ENCODE measurements at regions not wholly inside any gene's neighbourhood (a gene's known extent, or its start where the extent isn't known, plus 50 kb on each side); places are given as distances from the start of the nearest gene placed in this dataset.
A peak's percentile ranks its signal among the peaks of the same experiment; 100 is the strongest.

DNA sequence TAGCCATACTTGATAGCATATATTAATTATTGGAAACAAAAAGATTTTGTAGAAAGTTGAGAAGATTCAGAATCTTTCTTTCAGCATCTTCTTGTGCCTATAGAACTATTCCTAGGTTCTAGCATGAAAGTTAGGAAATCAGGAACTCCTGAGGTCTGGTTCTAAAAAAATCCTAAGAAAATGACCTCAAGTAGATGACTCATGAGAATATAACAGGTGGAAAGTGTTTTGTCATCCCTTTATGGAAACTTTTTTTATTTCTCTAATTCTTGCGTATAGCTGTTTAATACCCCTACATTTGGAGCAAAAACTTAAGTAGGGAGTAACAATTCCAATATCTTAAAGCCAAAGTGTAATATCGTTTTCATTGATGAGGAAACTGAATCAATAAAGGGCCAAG, 574.1 kb downstream of the NR2F1-AS1 start:
- Mint-ChIP-seq H3K27ac (no peak overlapping the region), H3K9me3 (peaks cover 0 to 4% (median 0%) of the 10 kb centered on the region in 7 donors), H3K27me3 (no peaks in the 10 kb centered on the region), H3K4me3 (no peak overlapping the region), H3K36me3 (no peaks in the 10 kb centered on the region), H3K4me1 (no peaks in the 10 kb centered on the region)
- no peak for ATAC-seq (ENCODE audit: low read depth in 2 of 2)
- no peak for DNase-seq

- Mint-ChIP-seq H3K9me3 (peaks cover 5 to 13% (median 12%) of the 10 kb centered on the region in 7 donors), H3K36me3 (peaks cover 0 to 7% of the 10 kb centered on the region in 2 donors), H3K27me3 (no peaks in the 10 kb centered on the region), H3K4me1 (no peaks in the 10 kb centered on the region), H3K4me3 (no peak overlapping the region), H3K27ac (no peak overlapping the region)
- DNase-seq (no peak), ATAC-seq (ENCODE audit: low read depth in 2 of 2) (no peak)
Observed at GRCh38 chr5:92998456-92998855, 582.6 kb downstream of the NR2F1-AS1 start.

DNA sequence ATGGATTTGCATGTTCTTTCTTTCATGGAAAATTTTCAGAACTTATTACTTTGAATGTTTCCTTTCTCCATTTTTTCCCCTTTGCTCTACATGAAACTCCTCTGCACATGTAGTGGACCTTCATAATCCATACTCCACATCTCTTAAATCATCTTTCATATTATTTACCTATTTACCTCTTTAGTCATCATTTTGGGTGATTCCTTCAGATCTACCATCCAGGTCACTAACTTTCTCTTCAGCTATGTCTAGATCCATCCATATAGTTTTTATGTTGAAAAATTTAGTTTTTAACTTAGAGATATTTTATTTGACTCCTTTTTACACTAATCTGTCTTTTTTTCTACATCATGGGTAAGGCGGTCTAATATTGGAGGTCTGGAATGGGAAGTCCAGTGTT, 586.6 kb downstream of the NR2F1-AS1 start:
- ATAC-seq (ENCODE audit: low read depth in 2 of 2) (no peak), DNase-seq (no peak)
- Mint-ChIP-seq H3K36me3 (peaks cover 0 to 7% of the 10 kb centered on the region in 2 donors), H3K4me3 (no peak overlapping the region), H3K9me3 (peaks cover 2 to 16% (median 8%) of the 10 kb centered on the region in 7 donors), H3K27me3 (no peaks in the 10 kb centered on the region), H3K4me1 (no peaks in the 10 kb centered on the region), H3K27ac (no peak overlapping the region)

GRCh38 chr5:92992073-92992472, 588.9 kb downstream of the NR2F1-AS1 start:
- Mint-ChIP-seq H3K9me3 (peaks cover 2 to 20% (median 6%) of the 10 kb centered on the region in 7 donors), H3K36me3 (peaks cover 0 to 7% of the 10 kb centered on the region in 2 donors), H3K27ac (no peak overlapping the region), H3K4me3 (no peak overlapping the region), H3K4me1 (no peaks in the 10 kb centered on the region), H3K27me3 (no peaks in the 10 kb centered on the region)
- no peak for ATAC-seq (ENCODE audit: low read depth in 2 of 2)
- DNase-seq: no peak

DNA sequence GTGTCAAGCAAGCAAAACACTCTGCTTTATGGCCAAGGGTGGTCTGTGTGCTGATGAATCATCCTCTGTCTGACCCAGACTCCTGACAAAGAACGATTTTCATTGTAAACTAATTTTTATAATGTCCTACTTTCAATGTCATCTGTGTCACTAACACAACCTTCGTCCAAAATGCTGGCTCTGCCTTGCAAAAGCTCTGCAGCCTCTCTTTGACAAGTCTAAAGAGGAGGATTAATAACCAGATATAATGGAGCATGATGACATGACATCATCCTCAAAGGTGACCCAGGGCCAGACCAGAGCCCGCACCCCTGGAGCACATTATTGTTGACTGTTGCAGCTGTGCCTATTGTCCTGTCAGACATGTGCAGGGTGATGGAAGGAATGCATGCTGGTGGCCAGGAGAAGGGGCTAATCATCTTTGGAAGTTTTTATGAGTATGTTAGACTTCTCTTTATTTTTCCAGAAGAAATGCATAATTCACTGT, 589.4 kb downstream of the NR2F1-AS1 start:
- no peak overlapping the region for H3K4me3 Mint-ChIP-seq
- no peak overlapping the region for H3K27ac Mint-ChIP-seq
- no peaks in the 10 kb centered on the region for H3K4me1 Mint-ChIP-seq
- no peaks in the 10 kb centered on the region for H3K27me3 Mint-ChIP-seq
- H3K36me3 Mint-ChIP-seq: peaks cover 0 to 7% of the 10 kb centered on the region in 2 donors
- DNase-seq (no peak), ATAC-seq (ENCODE audit: low read depth in 2 of 2) (no peak)
- H3K9me3 Mint-ChIP-seq: peaks cover 2 to 23% (median 6%) of the 10 kb centered on the region in 7 donors

DNA sequence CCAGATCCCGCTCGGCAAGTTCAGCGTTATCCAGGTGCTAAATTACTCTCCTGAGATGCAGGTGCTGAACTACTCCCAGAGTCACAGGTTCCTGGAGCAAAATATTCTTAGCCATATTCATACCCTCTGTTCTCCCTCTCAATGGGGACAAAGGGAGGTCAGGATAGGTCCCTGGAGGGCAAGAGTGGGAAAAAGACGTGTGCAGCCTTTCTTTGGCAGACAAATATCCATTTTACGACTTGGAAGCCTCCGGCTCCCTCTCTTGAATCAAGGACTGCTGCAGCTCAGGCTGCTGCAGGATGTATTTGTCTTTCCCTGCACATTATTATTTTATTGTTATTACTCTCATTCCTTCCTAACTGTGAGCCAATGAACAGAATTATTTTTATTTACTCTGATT, 590.2 kb downstream of the NR2F1-AS1 start:
- Mint-ChIP-seq H3K27me3 (no peaks in the 10 kb centered on the region), H3K36me3 (peaks cover 0 to 7% of the 10 kb centered on the region in 2 donors), H3K27ac (no peak overlapping the region), H3K9me3 (peaks cover 2 to 23% (median 6%) of the 10 kb centered on the region in 7 donors), H3K4me3 (no peak overlapping the region), H3K4me1 (no peaks in the 10 kb centered on the region)
- ATAC-seq (ENCODE audit: low read depth in 2 of 2) (no peak), DNase-seq (no peak)

GRCh38 chr5:92981001-92981400, 600.0 kb downstream of the NR2F1-AS1 start:
- DNase-seq: no peak
- no peaks in the 10 kb centered on the region for H3K4me1 Mint-ChIP-seq
- H3K27ac Mint-ChIP-seq: no peak overlapping the region

GRCh38 chr5:92980491-92980890, 600.5 kb downstream of the NR2F1-AS1 start:
- Mint-ChIP-seq H3K27me3 (no peaks in the 10 kb centered on the region), H3K27ac (no peak overlapping the region), H3K9me3 (peaks cover 0 to 6% (median 0%) of the 10 kb centered on the region in 7 donors), H3K4me3 (no peak overlapping the region), H3K4me1 (no peaks in the 10 kb centered on the region), H3K36me3 (no peaks in the 10 kb centered on the region)
- no peak for ATAC-seq (ENCODE audit: low read depth in 2 of 2)
- DNase-seq: no peak

More at GRCh38 chr5:92981001-92981400, 600.0 kb downstream of the NR2F1-AS1 start:
- peaks cover 0 to 6% (median 0%) of the 10 kb centered on the region in 7 donors for H3K9me3 Mint-ChIP-seq
- H3K36me3 Mint-ChIP-seq: no peaks in the 10 kb centered on the region
- H3K4me3 Mint-ChIP-seq: no peak overlapping the region
- H3K27me3 Mint-ChIP-seq: no peaks in the 10 kb centered on the region
- ATAC-seq (ENCODE audit: low read depth in 2 of 2): no peak

DNA sequence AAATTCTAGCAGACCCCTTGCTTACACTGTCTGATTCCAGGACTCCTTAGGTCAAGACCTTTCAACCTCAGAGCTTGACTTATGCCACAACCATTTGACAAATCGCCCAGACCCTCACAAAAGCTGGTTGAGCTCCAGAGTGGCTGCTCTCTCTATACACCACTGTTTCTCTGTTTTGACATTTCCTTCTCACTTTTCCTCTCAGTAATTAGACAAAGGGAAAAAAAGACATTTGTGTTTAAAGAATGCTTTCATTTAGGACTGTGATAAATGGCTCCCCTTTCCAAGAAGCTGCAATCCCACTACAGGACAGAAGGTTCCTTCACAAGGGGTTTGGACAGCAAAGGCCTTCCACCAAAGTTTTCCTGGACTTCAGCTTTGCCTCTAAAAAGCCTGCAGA, 601.3 kb downstream of the NR2F1-AS1 start:
- Mint-ChIP-seq H3K9me3 (peaks cover 0 to 6% (median 0%) of the 10 kb centered on the region in 7 donors), H3K27ac (no peak overlapping the region), H3K4me1 (no peaks in the 10 kb centered on the region), H3K4me3 (peak overlapping the region in 1 of 8 donors; percentile 44), H3K36me3 (no peaks in the 10 kb centered on the region), H3K27me3 (no peaks in the 10 kb centered on the region)
- DNase-seq (no peak), ATAC-seq (ENCODE audit: low read depth in 2 of 2) (no peak)

GRCh38 chr5:92977846-92978540, 603.0 kb downstream of the NR2F1-AS1 start:
- no peaks in the 10 kb centered on the region for H3K27me3 Mint-ChIP-seq
- no peak overlapping the region for H3K4me3 Mint-ChIP-seq
- no peaks in the 10 kb centered on the region for H3K4me1 Mint-ChIP-seq
- no peak for ATAC-seq (ENCODE audit: low read depth in 2 of 2)
- no peaks in the 10 kb centered on the region for H3K36me3 Mint-ChIP-seq
- no peak overlapping the region for H3K27ac Mint-ChIP-seq
- DNase-seq: no peak
- peaks cover 0 to 3% (median 0%) of the 10 kb centered on the region in 7 donors for H3K9me3 Mint-ChIP-seq

- no peak for ATAC-seq (ENCODE audit: low read depth in 2 of 2)
- Mint-ChIP-seq H3K27me3 (no peaks in the 10 kb centered on the region), H3K4me3 (no peak overlapping the region)
Observed at GRCh38 chr5:92976156-92976555, 604.9 kb downstream of the NR2F1-AS1 start.

DNA sequence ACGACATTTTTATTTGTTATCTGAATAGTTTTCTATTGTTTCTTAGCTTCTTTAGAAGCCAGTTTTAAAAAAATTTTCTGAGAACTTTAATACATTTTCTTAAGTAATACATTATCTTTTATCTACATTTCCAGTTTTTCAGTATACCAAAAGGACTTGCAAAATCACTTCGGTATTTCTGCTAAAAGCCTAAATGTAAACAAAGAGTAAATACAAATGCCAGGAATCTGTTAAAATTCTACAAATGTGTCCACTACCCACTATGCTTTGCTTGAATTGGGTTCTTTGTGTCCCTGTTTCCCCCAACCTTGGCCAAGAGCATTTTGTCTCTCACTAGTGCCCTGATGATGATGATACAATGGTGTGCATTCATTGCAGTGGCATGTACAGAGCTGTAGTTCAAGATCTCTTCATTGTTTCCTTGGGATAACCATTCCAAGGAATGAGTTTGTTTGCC, 611.2 kb downstream of the NR2F1-AS1 start:
- ATAC-seq (ENCODE audit: low read depth in 2 of 2): no peak
- no peak overlapping the region for H3K27ac Mint-ChIP-seq
- no peaks in the 10 kb centered on the region for H3K27me3 Mint-ChIP-seq

More at GRCh38 chr5:92976156-92976555, 604.9 kb downstream of the NR2F1-AS1 start:
- Mint-ChIP-seq H3K36me3 (no peaks in the 10 kb centered on the region), H3K9me3 (peaks cover 0 to 4% (median 0%) of the 10 kb centered on the region in 7 donors), H3K27ac (no peak overlapping the region), H3K4me1 (no peaks in the 10 kb centered on the region)
- no peak for DNase-seq

DNA sequence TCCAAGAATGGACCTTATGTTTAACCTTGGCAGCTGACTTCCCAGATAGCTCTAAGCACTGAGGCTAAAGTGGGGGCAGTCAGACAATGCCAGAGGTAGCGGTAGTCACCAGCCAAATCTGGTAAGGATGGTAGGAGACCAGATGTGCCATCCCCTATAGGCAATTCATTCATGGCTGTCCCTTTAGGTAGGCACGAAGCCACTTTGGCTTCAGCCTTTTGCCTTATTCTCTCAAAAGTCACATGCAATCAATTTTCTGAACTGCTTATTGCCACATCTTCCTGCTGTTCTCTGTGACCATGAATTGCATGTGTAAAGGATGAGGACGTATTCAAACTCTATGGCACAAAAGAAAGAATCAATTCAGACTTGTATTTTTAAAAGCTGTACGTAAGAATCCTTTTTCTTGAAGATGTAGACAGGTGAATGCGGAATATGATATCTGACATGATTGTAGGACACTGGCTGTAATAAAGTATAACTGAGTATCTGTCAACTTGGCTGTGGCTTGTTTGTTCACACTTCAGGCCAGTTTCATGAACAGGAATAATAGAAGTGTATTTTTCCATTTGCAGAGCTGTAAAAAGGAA, 611.7 kb downstream of the NR2F1-AS1 start:
- Mint-ChIP-seq H3K36me3 (no peaks in the 10 kb centered on the region), H3K4me3 (no peak overlapping the region), H3K27me3 (no peaks in the 10 kb centered on the region), H3K27ac (no peak overlapping the region), H3K9me3 (peaks cover 0 to 4% (median 0%) of the 10 kb centered on the region in 7 donors), H3K4me1 (no peaks in the 10 kb centered on the region)
- DNase-seq: no peak
- no peak for ATAC-seq (ENCODE audit: low read depth in 2 of 2)

More for the DNA sequence above, 611.2 kb downstream of the NR2F1-AS1 start:
- no peaks in the 10 kb centered on the region for H3K4me1 Mint-ChIP-seq
- H3K9me3 Mint-ChIP-seq: peaks cover 0 to 4% (median 0%) of the 10 kb centered on the region in 7 donors
- no peaks in the 10 kb centered on the region for H3K36me3 Mint-ChIP-seq
- DNase-seq: no peak
- H3K4me3 Mint-ChIP-seq: no peak overlapping the region

- ATAC-seq (ENCODE audit: low read depth in 2 of 2): no peak
- Mint-ChIP-seq H3K27ac (no peak overlapping the region), H3K4me1 (no peaks in the 10 kb centered on the region), H3K36me3 (no peaks in the 10 kb centered on the region), H3K27me3 (no peaks in the 10 kb centered on the region), H3K4me3 (no peak overlapping the region), H3K9me3 (peaks cover 0 to 4% (median 0%) of the 10 kb centered on the region in 7 donors)
- DNase-seq: no peak
Observed at GRCh38 chr5:92963800-92964199, 617.2 kb downstream of the NR2F1-AS1 start.
